B cell (primary cell): ENCODE measurements at regions not wholly inside any gene's neighbourhood (a gene's known extent, or its start where the extent isn't known, plus 50 kb on each side); places are given as distances from the start of the nearest gene placed in this dataset.

Experiments
- EZH2 ChIP-seq: IDR thresholded peaks from 2 replicates; pipeline ENCODE4 v1.6.1; 2012; ENCODE audit warnings: borderline replicate concordance, low read depth, mild to moderate bottlenecking, moderate library complexity, low read length; ENCODE audit not compliant: insufficient read depth, poor library complexity, severe bottlenecking
- TF ChIP-seq, protein P1 (sequence below): fragments of 200-600 bp; IDR thresholded peaks from one replicate; pipeline ENCODE4 v1.8.0; 2022; ENCODE audit warnings: antibody characterized with exemption, mild to moderate bottlenecking

DNA sequence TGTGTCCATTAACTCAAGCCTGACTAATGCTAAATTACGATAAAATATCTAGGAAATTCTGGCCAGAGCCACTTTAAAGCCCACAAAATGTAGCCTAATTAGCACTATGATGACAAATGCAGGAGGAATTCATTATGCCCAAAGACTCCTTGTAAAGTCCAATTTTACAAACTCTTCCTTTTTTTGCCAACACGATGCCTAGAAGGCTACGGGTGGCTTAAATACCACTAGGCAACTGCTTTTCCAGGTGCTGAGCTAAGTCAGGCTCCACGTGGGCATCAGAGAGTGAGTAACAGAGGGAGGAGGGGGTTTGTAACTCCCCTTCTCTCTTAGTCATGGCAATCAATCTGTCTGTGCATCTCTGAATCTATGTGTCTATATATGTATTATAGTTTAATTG is 172.4 kb upstream of the NTF3 start:
- TF ChIP-seq EZH2 = no peak
- TF ChIP-seq, protein P1, sequence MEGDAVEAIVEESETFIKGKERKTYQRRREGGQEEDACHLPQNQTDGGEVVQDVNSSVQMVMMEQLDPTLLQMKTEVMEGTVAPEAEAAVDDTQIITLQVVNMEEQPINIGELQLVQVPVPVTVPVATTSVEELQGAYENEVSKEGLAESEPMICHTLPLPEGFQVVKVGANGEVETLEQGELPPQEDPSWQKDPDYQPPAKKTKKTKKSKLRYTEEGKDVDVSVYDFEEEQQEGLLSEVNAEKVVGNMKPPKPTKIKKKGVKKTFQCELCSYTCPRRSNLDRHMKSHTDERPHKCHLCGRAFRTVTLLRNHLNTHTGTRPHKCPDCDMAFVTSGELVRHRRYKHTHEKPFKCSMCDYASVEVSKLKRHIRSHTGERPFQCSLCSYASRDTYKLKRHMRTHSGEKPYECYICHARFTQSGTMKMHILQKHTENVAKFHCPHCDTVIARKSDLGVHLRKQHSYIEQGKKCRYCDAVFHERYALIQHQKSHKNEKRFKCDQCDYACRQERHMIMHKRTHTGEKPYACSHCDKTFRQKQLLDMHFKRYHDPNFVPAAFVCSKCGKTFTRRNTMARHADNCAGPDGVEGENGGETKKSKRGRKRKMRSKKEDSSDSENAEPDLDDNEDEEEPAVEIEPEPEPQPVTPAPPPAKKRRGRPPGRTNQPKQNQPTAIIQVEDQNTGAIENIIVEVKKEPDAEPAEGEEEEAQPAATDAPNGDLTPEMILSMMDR = no peak
